NCI-H2081 treated with DMSO at 0.1 percent for 48 hours (cell line): ENCODE measurements at regions not wholly inside any gene's neighbourhood (a gene's known extent, or its start where the extent isn't known, plus 50 kb on each side); places are given as distances from the start of the nearest gene placed in this dataset.
"Not testable (repeated sequence)": the region's sequence is repeated elsewhere in the genome, so short reads cannot be mapped to it uniquely, and the experiment has no call there.

ENCODE experiments used
- DNase-seq: peaks from one replicate; lab custom pipeline; 2025; lab: John Stamatoyannopoulos, UW

DNA sequence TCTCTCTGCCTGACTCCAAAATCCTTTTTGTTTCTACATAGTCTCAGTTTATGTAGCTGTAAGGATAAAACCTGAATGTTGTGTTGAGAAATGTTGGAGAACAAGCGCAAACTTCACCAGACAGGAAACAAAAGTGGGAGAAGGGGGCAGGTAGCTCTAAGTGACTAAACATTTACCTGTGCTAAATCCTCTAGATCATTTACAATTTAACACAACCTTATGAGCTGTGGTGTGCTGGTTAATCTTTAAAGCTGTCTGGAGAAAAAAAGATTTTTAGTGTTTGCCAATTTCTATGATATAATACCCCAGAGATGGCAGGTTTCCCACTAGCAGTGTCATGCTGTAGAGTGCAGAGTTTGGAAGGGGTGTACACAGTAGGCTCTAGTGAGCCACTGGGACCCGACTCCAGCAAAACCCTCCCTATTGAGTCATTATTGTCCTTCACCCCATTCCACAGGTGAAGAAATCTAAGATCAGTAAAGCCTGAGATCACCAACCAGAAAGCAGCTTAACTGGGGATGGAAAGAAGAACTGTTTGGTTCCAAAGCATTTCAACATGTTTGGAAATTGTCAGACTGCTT lies 992.0 kb downstream of the DCDC2C start:
- no peak for DNase-seq

DNA sequence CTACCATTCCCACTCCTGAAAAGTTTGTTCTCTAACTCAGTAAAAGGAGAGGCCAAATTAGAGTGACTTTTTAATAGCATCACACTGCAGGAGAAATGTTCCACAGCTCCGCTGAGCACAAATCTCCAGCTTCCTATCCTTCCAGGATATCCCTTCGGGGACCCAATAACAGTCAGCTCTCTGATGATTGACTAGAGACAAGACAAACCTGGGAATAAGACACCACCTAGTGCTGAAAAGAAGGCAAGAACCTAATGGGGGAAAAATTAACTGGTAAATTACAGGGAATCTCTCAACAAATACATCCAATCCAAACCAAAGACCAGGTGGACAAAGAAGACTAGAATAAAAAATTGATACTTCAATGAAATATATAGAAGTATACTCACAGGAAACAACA lies 977.1 kb upstream of the SOX11 start:
- no peak for DNase-seq

DNA sequence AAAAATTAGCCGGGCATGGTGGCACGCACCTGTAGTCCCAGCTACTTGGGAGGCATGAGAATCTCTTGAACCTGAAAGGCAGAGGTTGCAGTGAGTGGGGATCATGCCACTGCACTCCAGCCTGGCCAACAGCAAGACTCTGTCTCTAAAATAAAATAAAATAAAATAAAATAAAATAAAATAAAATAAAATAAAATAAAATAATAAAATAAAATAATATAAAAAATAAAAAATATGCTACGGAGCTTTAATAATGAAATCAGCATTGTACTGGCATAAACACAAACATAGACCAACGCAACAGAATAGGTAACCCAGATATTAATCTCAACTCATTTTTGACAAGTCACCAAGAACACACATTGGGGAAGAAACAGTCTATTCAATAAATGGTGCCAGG lies 973.4 kb upstream of the SOX11 start:
- DNase-seq = no peak

GRCh38 chr2:4725618-4726017 lies 966.6 kb upstream of the SOX11 start:
- DNase-seq = no peak

- no peak for DNase-seq
These were observed 959.6 kb upstream of the SOX11 start for GRCh38 chr2:4732560-4732959.

- DNase-seq = peak; percentile 44
These were observed 946.9 kb upstream of the SOX11 start for GRCh38 chr2:4745056-4745991.

DNA sequence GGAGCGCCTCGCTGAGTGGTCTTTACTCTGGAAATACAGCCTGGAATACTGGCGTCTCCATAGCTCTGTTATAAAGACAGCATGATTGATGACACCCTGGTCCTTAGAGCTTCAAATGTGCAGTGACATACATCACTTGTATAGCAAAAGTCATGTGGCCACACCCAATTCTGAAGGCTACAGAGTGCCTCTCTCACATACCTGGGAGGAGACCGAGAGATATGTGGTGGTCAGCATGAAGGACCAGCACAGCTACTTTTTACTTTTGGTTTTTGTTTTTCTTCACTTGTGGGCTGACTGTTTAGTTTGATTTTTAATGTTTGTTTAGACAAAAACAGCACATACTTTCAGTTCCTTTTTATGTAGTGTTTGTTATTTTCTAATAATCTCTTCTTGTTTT lies 938.5 kb upstream of the SOX11 start:
- no peak for DNase-seq

- peak; percentile 61 for DNase-seq
These were observed 929.2 kb upstream of the SOX11 start for GRCh38 chr2:4762951-4763376.

GRCh38 chr2:4765787-4766530 lies 926.2 kb upstream of the SOX11 start:
- peak; percentile 7 for DNase-seq

- DNase-seq = no peak
These were observed 916.5 kb upstream of the SOX11 start for GRCh38 chr2:4775668-4776067.

GRCh38 chr2:4780679-4781078 lies 911.5 kb upstream of the SOX11 start:
- no peak for DNase-seq

DNA sequence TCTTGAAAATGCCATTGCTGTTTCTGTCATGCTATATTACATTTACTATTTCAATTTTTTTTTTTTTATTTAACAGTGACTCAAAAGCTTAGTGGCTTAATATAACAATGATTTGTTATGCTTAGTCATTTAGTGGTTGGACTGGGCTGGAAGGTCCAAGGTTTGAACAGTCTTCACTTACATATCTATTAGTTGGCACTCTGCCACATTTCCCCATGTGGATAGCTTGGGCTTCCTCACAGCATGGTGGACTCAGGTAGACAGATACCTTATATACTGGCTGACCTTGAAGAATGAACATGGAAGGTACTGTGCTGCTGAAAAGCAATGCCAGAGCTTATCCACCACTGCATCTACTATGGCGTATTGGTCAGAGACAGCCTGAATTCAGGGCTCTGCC lies 909.5 kb upstream of the SOX11 start:
- no peak for DNase-seq

GRCh38 chr2:4791488-4791887 lies 900.7 kb upstream of the SOX11 start:
- no peak for DNase-seq

GRCh38 chr2:4792126-4792525 lies 900.1 kb upstream of the SOX11 start:
- DNase-seq = no peak

- no peak for DNase-seq
These were observed 888.8 kb upstream of the SOX11 start for GRCh38 chr2:4803396-4803795.

GRCh38 chr2:4814137-4814536 lies 878.0 kb upstream of the SOX11 start:
- DNase-seq = not testable (repeated sequence)

DNA sequence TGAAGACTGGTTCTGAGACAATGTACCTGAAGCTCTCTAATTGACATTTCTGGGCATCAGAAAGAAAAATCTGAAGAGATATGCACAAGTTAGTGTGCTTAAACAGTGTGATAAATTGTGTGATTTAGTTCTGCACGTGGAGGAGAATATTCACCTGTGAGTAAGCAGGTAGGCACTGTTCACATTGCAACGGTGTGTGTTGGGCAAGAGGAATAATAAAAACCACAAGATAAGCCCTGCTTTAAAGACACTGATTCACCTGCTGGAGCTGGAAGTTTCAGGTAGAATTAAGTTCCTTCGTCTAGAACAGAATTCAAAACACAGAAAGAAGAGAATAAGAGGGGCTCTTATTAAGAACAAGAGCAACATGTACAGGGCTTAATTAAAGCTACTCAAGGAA lies 864.3 kb upstream of the SOX11 start:
- no peak for DNase-seq

DNA sequence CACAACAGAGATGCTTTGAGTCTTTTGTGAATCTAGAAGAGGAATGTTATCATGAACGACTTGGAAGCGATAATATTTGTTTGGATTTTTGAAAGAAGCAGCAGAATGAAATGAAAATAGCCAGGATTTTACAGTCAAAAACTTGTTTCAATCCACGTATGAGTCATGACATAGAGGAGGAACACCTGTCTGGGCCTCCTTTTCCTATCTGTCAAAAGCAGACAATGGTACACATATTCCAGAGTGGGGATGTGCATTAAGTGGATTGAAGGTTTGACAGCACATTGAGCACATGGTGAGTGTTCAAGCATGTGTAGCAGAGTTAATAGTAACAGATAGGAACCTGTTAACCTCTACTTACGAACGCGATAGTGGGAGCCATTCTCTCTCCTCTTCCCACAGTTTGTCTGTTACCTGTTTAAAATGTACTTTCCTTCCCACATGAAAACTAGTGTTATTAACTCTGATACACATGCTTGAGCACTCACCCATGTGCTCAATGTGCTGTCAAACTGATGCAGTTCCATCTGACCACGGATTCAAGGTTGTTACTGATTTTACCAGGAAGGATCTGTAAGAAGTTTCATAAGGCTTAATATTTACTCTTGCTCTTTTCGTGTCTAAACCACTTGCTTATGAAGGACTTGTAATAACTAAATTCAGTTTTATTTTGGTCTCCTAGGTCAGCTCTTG lies 863.4 kb upstream of the SOX11 start:
- no peak for DNase-seq

DNA sequence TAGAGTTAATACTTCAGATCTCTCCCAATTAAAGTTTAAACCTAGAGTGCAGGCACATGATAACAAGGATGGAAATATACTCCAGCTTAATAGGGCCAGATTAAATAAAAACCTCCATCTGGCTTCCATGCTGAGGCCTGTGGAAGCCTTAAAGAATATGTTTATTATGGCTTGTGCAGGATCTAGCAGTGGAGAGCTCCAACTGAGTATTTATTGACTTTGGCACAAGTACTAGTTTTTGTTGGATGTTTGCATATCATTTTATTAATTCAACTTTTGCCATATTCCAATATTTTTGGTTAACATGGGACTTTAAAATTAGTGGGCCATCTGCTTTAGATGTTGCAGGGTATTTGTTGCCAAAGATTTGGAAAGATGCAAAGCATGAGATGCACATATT lies 860.4 kb upstream of the SOX11 start:
- DNase-seq = no peak

- no peak for DNase-seq
These were observed 859.5 kb upstream of the SOX11 start for GRCh38 chr2:4832642-4833041.

GRCh38 chr2:4838626-4839025 lies 853.6 kb upstream of the SOX11 start:
- DNase-seq = no peak

DNA sequence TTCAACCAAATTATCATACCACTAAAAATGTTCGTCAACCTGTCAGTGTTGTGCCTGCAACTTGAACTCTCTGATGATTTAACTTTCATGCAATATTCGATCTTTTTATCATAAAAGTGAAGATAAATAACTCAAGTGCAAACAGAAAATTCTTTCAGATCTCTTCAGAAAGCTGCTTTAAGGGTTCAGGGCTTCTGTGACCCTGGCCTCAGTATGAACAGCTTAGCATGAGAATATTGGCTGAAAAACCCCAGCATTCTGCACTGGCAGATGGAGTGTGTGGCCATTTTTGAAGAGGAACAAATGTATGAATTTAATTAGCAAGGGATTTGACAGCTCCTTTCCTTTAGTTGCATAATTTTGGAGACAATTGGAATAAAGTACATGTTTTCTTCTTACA lies 851.4 kb upstream of the SOX11 start:
- DNase-seq = no peak
